Smooth muscle cell (in vitro differentiated cells): ENCODE measurements at regions not wholly inside any gene's neighbourhood (a gene's known extent, or its start where the extent isn't known, plus 50 kb on each side); places are given as distances from the start of the nearest gene placed in this dataset.
"Not testable (repeated sequence)": the region's sequence is repeated elsewhere in the genome, so short reads cannot be mapped to it uniquely, and the experiment has no call there.

Source experiments
- DNase-seq: peaks from one replicate; lab custom pipeline; 2025; ENCODE audit not compliant: unreplicated experiment; lab: John Stamatoyannopoulos, UW
- H2AFZ ChIP-seq: fragments of 200-600 bp; sonication (generic); 2 replicates; pipeline ENCODE4 v1.6.0; 2016; ENCODE audit warnings: antibody characterized with exemption, low read depth, mild to moderate bottlenecking
- H3F3A ChIP-seq: fragments of 200-600 bp; sonication (generic); 2 replicates; pipeline ENCODE4 v1.6.0; 2017; ENCODE audit warnings: antibody characterized with exemption, low read depth
- H3K27ac ChIP-seq: fragments of 200-600 bp; sonication (generic); 2 replicates; pipeline ENCODE4 v1.5.1; 2016; ENCODE audit warnings: low read depth, mild to moderate bottlenecking
- H3K27me3 ChIP-seq: fragments of 200-600 bp; sonication (generic); 2 replicates; pipeline ENCODE4 v1.6.1; 2016; ENCODE audit warnings: low read depth, mild to moderate bottlenecking
- H3K36me3 ChIP-seq: fragments of 200-600 bp; sonication (generic); 2 replicates; pipeline ENCODE4 v1.5.1; 2016; ENCODE audit warnings: low read depth
- H3K4me1 ChIP-seq: fragments of 200-600 bp; sonication (generic); 2 replicates; pipeline ENCODE4 v1.5.1; 2016; ENCODE audit warnings: low read depth
- H3K4me2 ChIP-seq: fragments of 200-600 bp; sonication (generic); 2 replicates; pipeline ENCODE4 v1.6.0; 2016; ENCODE audit warnings: mild to moderate bottlenecking
- H3K4me3 ChIP-seq: fragments of 200-600 bp; sonication (generic); 2 replicates; pipeline ENCODE4 v1.5.1; 2016; ENCODE audit warnings: mild to moderate bottlenecking
- H3K79me2 ChIP-seq: fragments of 200-600 bp; sonication (generic); 2 replicates; pipeline ENCODE4 v1.6.0; 2016; ENCODE audit warnings: low read depth, mild to moderate bottlenecking
- H3K9ac ChIP-seq: fragments of 200-600 bp; sonication (generic); 2 replicates; pipeline ENCODE4 v1.6.0; 2016; ENCODE audit warnings: low read depth
- H3K9me3 ChIP-seq: fragments of 200-600 bp; sonication (generic); replicated peaks from 2 replicates; pipeline ENCODE4 v1.5.1; 2016; ENCODE audit warnings: low read depth
- H4K20me1 ChIP-seq: fragments of 200-600 bp; sonication (generic); 2 replicates; pipeline ENCODE4 v1.6.0; 2016; ENCODE audit warnings: low read depth
- CTCF ChIP-seq: fragments of 200-600 bp; sonication (generic); IDR thresholded peaks from 2 replicates; pipeline ENCODE4 v1.5.1; 2017; ENCODE audit warnings: borderline replicate concordance, mild to moderate bottlenecking, antibody characterized with exemption; ENCODE audit not compliant: insufficient read depth, poor library complexity, severe bottlenecking
- WGBS: methylation state at CpG from one replicate; pipeline ENCODE4 v1.1.7; 2016; ENCODE audit warnings: low lambda C conversion rate; 5-methylcytosine and 5-hydroxymethylcytosine counted together

DNA sequence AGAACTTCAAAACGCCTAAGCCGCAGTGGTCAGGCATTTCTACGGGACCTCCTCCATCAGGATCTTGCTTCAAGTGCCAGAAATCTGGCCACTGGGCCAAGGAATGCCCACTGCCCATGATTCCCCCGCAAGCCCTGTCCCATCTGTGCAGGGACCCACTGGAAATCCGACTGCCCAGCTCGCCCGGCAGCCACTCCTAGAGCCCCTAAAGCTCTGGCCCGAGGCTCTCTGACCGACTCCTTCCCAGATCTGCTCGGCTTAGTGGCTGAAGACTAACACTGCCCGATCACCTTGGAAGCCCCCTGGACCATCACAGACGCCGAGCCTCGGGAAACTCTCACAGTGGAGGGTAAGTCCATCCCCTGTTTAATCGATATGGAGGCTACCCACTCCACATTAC lies 1113.0 kb upstream of the TMEM132C start:
- TF ChIP-seq CTCF: no peak
- H3K9me3 ChIP-seq: no peaks in the 10 kb centered on the region
- no peaks in the 10 kb centered on the region for H3K79me2 ChIP-seq
- H3K4me2 ChIP-seq: no peak overlapping the region
- H3K27me3 ChIP-seq: no peaks in the 10 kb centered on the region
- WGBS: 87% methylated on average over 15 of the region's 15 CpGs
- peaks cover 5% of the 10 kb centered on the region for H3F3A ChIP-seq
- H3K4me3 ChIP-seq: no peak overlapping the region
- H2AFZ ChIP-seq: no peak overlapping the region
- H3K27ac ChIP-seq: no peak overlapping the region
- H3K4me1 ChIP-seq: peaks cover 3% of the 10 kb centered on the region
- no peaks in the 10 kb centered on the region for H4K20me1 ChIP-seq
- H3K9ac ChIP-seq: no peak overlapping the region
- no peaks in the 10 kb centered on the region for H3K36me3 ChIP-seq
- no peak for DNase-seq

GRCh38 chr12:127154830-127155229 lies 1112.1 kb upstream of the TMEM132C start:
- H4K20me1 ChIP-seq, H2AFZ ChIP-seq, H3K4me2 ChIP-seq, H3F3A ChIP-seq, H3K27me3 ChIP-seq, DNase-seq, H3K9ac ChIP-seq, H3K36me3 ChIP-seq, H3K9me3 ChIP-seq, H3K4me1 ChIP-seq, H3K27ac ChIP-seq, H3K4me3 ChIP-seq, H3K79me2 ChIP-seq: not testable (repeated sequence)
- WGBS: 100% methylated on average over 1 of the region's 1 CpG

GRCh38 chr12:127155935-127156619 lies 1110.9 kb upstream of the TMEM132C start:
- 90% methylated on average over 5 of the region's 5 CpGs for WGBS
- H3K4me1 ChIP-seq, H3K9ac ChIP-seq, H3K4me2 ChIP-seq, H3K79me2 ChIP-seq, H2AFZ ChIP-seq, H3F3A ChIP-seq, H4K20me1 ChIP-seq, DNase-seq, H3K27ac ChIP-seq, H3K4me3 ChIP-seq, H3K9me3 ChIP-seq, H3K36me3 ChIP-seq, H3K27me3 ChIP-seq: not testable (repeated sequence)

GRCh38 chr12:127157501-127158366 lies 1109.2 kb upstream of the TMEM132C start:
- 86% methylated on average over 8 of the region's 8 CpGs for WGBS
- H3K4me3 ChIP-seq, DNase-seq: not testable (repeated sequence)

DNA sequence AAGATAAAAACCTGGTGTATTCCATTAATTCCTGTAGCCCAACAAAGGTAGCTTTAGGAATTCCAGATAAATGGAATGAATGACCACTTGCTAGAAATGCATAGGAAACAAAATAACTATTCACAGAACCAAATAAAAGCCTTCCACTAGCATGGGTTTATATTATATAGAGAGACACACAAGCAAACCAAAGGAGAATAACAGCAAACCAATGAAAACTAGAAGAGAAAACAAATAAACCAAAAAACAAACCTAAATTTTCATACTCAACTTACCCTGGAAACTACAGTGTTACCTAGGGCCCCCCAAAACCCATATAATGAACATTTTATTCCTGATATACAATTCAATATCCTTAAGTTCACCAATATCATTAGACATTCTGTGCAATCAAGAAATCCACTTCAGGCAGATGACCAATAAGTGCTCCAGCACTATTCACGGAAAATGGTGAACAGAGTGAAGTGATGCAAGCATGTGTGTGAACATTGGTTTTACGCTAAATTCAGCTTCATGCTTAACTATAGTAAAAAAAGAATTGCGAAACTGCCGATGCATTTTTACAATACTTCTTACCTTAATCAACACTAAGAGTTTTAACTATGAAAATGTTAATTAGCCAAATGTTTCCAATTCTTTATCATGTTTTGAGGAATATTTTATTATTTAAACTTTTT lies 1108.4 kb upstream of the TMEM132C start:
- Histone ChIP-seq H3K4me2 (no peak overlapping the region), H3K79me2 (no peaks in the 10 kb centered on the region), H3K4me1 (no peaks in the 10 kb centered on the region), H4K20me1 (no peaks in the 10 kb centered on the region), H3K4me3 (no peak overlapping the region), H3K27ac (no peak overlapping the region), H3K9me3 (no peaks in the 10 kb centered on the region), H3K9ac (no peak overlapping the region), H3K27me3 (no peaks in the 10 kb centered on the region), H3F3A (no peaks in the 10 kb centered on the region), H2AFZ (no peak overlapping the region), H3K36me3 (no peaks in the 10 kb centered on the region)
- no peak for TF ChIP-seq CTCF
- 92% methylated on average over 4 of the region's 4 CpGs for WGBS
- no peak for DNase-seq

More at GRCh38 chr12:127157501-127158366, 1109.2 kb upstream of the TMEM132C start:
- not testable (repeated sequence) for H3K36me3 ChIP-seq, H3K4me1 ChIP-seq, H3K9ac ChIP-seq, H3F3A ChIP-seq, H2AFZ ChIP-seq, H3K27ac ChIP-seq, H4K20me1 ChIP-seq, H3K4me2 ChIP-seq, H3K27me3 ChIP-seq, H3K79me2 ChIP-seq, H3K9me3 ChIP-seq
